HFF-Myc (cell line): ENCODE measurements at regions not wholly inside any gene's neighbourhood (a gene's known extent, or its start where the extent isn't known, plus 50 kb on each side); places are given as distances from the start of the nearest gene placed in this dataset.
"Not testable (repeated sequence)": the region's sequence is repeated elsewhere in the genome, so short reads cannot be mapped to it uniquely, and the experiment has no call there.

Source experiments
- DNase-seq: peaks from one replicate; pipeline ENCODE4 v3.0.0-alpha.2; 2011; ENCODE audit warnings: low read depth; ENCODE audit errors: extremely low read depth
- H3K4me3 ChIP-seq: replicated peaks from 2 replicates; pipeline ENCODE4 v1.5.1; 2011; ENCODE audit warnings: low read depth, mild to moderate bottlenecking, control low read depth, low read length
- TF ChIP-seq, protein P1 (sequence below): IDR thresholded peaks from 2 replicates; pipeline ENCODE4 v1.5.1; 2012; ENCODE audit warnings: mild to moderate bottlenecking, low read depth, low read length, control low read depth; ENCODE audit errors: missing control alignments

DNA sequence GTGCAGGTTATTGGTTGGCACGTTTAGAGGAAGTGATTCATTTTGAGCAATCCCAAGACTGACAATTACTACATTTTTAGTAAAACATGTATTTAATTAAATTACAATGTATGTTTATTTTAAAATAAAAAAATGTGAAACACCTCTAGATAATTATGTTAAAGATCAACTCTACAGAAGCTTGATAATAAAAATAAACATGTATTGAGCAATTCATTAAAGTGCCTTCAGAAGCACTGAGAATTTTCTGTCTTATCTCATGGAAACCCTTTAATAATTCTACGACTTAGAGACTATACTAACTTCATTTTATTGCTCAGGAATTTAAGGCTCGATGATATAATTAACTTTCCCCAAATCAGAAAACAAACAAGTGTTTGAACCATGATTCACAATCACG lies 208.0 kb upstream of the BRINP3 start:
- no peak for DNase-seq
- H3K4me3 ChIP-seq, result no peak overlapping the region
- TF ChIP-seq, protein P1, sequence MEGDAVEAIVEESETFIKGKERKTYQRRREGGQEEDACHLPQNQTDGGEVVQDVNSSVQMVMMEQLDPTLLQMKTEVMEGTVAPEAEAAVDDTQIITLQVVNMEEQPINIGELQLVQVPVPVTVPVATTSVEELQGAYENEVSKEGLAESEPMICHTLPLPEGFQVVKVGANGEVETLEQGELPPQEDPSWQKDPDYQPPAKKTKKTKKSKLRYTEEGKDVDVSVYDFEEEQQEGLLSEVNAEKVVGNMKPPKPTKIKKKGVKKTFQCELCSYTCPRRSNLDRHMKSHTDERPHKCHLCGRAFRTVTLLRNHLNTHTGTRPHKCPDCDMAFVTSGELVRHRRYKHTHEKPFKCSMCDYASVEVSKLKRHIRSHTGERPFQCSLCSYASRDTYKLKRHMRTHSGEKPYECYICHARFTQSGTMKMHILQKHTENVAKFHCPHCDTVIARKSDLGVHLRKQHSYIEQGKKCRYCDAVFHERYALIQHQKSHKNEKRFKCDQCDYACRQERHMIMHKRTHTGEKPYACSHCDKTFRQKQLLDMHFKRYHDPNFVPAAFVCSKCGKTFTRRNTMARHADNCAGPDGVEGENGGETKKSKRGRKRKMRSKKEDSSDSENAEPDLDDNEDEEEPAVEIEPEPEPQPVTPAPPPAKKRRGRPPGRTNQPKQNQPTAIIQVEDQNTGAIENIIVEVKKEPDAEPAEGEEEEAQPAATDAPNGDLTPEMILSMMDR, result no peak

DNA sequence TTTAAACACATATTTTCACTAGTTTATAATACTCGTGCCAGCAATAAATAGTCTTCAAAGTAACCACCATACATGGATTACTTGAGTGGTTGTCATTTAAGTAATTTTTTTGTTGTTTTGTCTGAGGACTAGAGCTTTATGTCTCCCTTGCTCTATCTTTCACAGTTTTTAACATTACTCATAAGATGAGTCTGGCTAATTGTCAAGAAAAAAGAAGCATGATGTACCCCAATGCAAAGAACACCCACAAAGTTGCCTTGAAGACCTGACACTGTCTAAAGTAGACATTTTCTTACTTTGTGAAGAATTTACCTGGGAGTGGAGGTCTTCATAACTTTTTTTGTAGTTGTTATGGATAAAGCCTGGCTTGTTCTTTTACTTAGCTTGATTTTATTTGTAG lies 210.4 kb upstream of the BRINP3 start:
- TF ChIP-seq, protein P1, result no peak
- no peak overlapping the region for H3K4me3 ChIP-seq
- DNase-seq, result no peak

DNA sequence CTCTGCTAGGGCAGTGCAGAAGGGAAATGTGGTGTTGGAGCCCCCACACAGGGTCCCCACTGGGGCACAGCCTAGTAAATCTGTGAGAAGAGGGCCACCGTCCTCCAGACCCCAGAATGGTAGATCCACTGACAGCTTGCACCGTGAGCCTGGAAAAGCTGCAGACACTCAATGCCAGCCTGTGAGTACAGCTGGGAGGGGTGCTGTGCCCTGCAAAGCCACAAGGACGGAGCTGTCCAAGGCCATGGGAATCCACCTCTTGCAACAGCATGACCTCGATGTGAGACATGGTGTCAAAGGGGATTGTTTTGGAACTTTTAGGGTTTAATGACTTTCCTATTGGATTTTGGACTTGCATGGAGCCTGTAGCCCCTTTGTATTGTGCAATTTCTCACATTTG lies 220.8 kb upstream of the BRINP3 start:
- not testable (repeated sequence) for DNase-seq, H3K4me3 ChIP-seq

DNA sequence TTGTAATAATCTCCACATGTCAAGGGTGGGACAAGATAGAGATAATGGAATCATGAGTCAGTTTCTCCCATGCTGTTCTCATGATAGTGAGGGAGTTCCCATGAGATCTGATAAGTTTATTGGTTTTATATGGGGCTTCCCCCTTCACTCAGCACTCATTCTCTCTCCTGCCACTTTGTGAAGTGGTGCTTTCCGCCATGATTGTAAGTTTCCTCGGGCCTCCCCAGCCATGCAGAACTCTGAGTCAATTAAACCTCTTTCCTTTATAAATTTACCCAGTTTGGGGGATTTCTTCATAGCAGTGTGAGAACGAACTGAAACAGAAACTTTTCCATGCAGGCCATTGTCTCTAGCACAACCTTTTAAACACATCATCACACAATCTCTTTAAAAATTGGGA lies 221.5 kb upstream of the BRINP3 start:
- no peak for DNase-seq
- H3K4me3 ChIP-seq, result no peak overlapping the region
- TF ChIP-seq, protein P1, result no peak

DNA sequence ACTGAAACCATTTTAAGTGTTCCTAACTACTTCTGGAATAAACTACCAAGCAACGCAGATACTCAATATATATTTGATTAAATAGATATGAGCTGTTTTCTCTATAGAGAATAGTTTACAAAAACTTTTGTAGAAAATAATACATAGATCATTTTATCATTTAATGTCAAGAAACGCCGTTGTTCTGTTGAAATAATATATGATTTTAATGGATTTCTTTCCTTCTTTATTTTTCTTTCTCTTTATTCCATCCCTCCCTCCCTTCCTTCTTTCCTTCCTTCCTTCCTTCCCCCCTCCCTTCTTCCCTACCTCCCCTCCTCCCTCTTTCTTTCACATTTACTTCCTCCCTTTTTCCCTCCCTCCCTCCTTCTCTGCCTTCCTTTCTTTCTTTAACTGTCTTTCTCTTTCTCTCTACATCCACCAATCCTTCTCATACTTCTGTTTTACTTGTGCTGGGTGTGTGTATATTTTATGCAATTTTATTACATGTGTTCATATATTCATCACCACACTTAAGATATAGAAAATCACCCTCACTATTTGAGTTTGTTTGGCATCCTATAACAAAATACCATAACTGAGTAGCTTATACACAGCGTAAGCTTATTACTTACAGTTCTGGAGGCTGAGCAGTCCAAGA lies 230.9 kb upstream of the BRINP3 start:
- no peak overlapping the region for H3K4me3 ChIP-seq
- TF ChIP-seq, protein P1, result no peak
- DNase-seq, result no peak

DNA sequence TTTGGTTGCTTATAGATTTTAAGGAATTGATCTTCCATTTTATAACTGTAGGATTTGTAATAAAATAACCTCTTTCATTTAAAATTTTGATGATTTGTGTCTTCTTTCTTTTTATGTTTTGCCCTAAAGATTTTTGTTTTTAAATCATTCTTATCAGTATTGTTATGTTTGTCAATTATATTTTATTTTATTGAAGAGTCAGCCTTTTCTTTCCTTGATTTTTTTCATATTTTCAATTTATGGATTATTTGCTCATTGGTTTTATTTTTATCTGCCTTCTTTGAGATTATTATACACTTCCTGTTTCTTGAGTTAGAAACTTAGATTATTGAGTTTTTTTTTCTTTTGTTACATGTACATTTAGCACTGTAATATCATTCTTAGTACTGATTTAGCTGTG lies 233.4 kb upstream of the BRINP3 start:
- H3K4me3 ChIP-seq, result no peak overlapping the region
- no peak for DNase-seq
- TF ChIP-seq, protein P1, result no peak

DNA sequence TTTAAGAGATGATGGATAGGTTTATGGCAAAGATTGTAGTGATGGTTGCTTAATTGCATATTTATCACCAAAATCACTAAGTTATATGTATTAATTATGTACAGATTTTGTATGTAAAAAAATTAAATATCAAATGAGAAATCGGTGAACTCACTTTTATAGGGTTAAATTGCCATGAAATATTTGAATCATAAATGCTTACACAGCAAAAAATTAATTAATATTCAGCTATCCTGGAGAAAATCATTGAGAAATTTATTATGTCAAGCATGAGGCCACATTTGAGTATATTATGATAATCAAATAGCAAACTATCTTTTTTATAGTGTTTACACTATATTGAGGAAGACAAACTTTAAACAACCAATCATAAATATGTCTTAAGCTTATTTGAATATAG lies 239.4 kb upstream of the BRINP3 start:
- no peak for DNase-seq
- TF ChIP-seq, protein P1, result no peak
- no peak overlapping the region for H3K4me3 ChIP-seq
